ENCODE measurements at regions not wholly inside any gene's neighbourhood (a gene's known extent, or its start where the extent isn't known, plus 50 kb on each side); places are given as distances from the start of the nearest gene placed in this dataset.

DNA sequence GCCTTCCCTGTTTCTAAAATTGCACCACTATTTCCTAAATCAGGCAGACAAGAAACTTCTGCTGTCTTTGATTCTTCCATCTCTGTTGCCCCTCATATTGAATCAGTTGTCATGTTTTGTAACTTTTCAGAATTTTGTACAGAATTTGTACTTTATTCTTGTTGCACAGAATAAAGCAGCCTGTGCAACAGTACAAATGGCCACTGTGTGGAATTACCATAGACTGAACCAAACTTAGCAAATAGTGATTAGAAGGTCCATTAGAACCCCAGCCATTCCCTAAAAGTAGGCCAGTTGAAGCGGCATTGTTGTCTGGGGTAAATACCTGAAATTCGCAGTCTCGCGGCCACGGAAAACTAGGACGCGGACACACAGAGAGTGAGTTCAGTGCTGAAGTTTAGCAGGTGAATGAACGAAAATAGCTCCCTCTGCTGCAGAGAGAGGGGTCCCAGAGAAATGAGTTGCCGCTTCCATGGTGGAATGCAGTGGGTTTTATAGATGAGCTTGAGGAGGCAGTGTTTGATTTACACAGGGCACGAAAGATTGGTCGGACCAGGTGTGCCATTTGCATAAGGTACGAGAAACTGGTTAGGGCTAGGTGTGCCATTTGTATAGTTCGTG, 71.8 kb downstream of the C4orf33 start:
- H3K4me1 ChIP-seq (ENCODE audit: control insufficient read depth, insufficient read depth, low read length), result no peaks in the 10 kb centered on the region
- H3K4me3 ChIP-seq (ENCODE audit: low read depth, low read length), result no peak overlapping the region
- TF ChIP-seq ZNF600 (tag by site-specific recombination; IDR thresholded peaks at IDR 0.05) (no peak), AEBP2 (tag by site-specific recombination; IDR thresholded peaks at IDR 0.05; ENCODE audit: borderline replicate concordance) (no peak), OVOL3 (tag by site-specific recombination; IDR thresholded peaks at IDR 0.05) (no peak), ZNF133 (tag by site-specific recombination; IDR thresholded peaks at IDR 0.05) (no peak), MZF1 (tag by site-specific recombination; IDR thresholded peaks at IDR 0.05; ENCODE audit: borderline replicate concordance) (no peak), ZNF223 (tag by site-specific recombination; IDR thresholded peaks at IDR 0.05) (no peak)
- TF ChIP-seq, protein P1, sequence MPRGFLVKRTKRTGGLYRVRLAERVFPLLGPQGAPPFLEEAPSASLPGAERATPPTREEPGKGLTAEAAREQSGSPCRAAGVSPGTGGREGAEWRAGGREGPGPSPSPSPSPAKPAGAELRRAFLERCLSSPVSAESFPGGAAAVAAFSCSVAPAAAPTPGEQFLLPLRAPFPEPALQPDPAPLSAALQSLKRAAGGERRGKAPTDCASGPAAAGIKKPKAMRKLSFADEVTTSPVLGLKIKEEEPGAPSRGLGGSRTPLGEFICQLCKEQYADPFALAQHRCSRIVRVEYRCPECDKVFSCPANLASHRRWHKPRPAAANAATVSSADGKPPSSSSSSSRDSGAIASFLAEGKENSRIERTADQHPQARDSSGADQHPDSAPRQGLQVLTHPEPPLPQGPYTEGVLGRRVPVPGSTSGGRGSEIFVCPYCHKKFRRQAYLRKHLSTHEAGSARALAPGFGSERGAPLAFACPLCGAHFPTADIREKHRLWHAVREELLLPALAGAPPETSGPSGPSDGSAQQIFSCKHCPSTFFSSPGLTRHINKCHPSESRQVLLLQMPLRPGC (tag by site-specific recombination; IDR thresholded peaks at IDR 0.05), result no peak
- no peak overlapping the region for H3K27ac ChIP-seq (ENCODE audit: extremely low read depth, low read depth, low read length)
- H3K9me3 ChIP-seq (ENCODE audit: control insufficient read depth, insufficient read depth, low read depth, low read length), result no peaks in the 10 kb centered on the region
- no peaks in the 10 kb centered on the region for H3K36me3 ChIP-seq (ENCODE audit: control insufficient read depth in 2 of 2, insufficient read depth in 1 of 2, low read length in 2 of 2)
- ChIA-PET CTCF (no interaction called here), POLR2A (no interaction called here)

- no peak overlapping the region for H3K27ac ChIP-seq (ENCODE audit: extremely low read depth, low read depth, low read length)
- TF ChIP-seq ELK4 (IDR thresholded peaks at IDR 0.05; ENCODE audit: borderline replicate concordance, low read depth, low read length) (no peak), ZNF645 (tag by site-specific recombination; IDR thresholded peaks at IDR 0.05) (no peak), ZNF600 (tag by site-specific recombination; IDR thresholded peaks at IDR 0.05) (no peak), ZNF707 (tag by site-specific recombination; IDR thresholded peaks at IDR 0.05) (no peak), ZNF2 (tag by site-specific recombination; IDR thresholded peaks at IDR 0.05) (no peak), ZNF555 (tag by site-specific recombination; conservative IDR thresholded peaks at IDR 0.05) (no peak), ZNF24 (tag by site-specific recombination; IDR thresholded peaks at IDR 0.05) (no peak), ZNF175 (tag by site-specific recombination; IDR thresholded peaks at IDR 0.05) (no peak), ZNF266 (tag by site-specific recombination; IDR thresholded peaks at IDR 0.05; ENCODE audit: low read depth) (no peak), ZNF391 (tag by site-specific recombination; IDR thresholded peaks at IDR 0.05; ENCODE audit: borderline replicate concordance, low read depth) (no peak)
- TF ChIP-seq, protein P2, sequence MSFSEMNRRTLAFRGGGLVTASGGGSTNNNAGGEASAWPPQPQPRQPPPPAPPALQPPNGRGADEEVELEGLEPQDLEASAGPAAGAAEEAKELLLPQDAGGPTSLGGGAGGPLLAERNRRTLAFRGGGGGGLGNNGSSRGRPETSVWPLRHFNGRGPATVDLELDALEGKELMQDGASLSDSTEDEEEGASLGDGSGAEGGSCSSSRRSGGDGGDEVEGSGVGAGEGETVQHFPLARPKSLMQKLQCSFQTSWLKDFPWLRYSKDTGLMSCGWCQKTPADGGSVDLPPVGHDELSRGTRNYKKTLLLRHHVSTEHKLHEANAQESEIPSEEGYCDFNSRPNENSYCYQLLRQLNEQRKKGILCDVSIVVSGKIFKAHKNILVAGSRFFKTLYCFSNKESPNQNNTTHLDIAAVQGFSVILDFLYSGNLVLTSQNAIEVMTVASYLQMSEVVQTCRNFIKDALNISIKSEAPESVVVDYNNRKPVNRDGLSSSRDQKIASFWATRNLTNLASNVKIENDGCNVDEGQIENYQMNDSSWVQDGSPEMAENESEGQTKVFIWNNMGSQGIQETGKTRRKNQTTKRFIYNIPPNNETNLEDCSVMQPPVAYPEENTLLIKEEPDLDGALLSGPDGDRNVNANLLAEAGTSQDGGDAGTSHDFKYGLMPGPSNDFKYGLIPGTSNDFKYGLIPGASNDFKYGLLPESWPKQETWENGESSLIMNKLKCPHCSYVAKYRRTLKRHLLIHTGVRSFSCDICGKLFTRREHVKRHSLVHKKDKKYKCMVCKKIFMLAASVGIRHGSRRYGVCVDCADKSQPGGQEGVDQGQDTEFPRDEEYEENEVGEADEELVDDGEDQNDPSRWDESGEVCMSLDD (tag by site-specific recombination; IDR thresholded peaks at IDR 0.05), result no peak
- H3K9me3 ChIP-seq (ENCODE audit: control insufficient read depth, insufficient read depth, low read depth, low read length), result no peaks in the 10 kb centered on the region
- no peaks in the 10 kb centered on the region for H3K36me3 ChIP-seq (ENCODE audit: control insufficient read depth in 2 of 2, insufficient read depth in 1 of 2, low read length in 2 of 2)
- H3K4me3 ChIP-seq (ENCODE audit: low read depth, low read length), result no peak overlapping the region
- POLR2A ChIA-PET, result no interaction called here
- CTCF ChIA-PET, result no interaction called here
- no peaks in the 10 kb centered on the region for H3K4me1 ChIP-seq (ENCODE audit: control insufficient read depth, insufficient read depth, low read length)
Measured at GRCh38 chr4:129172181-129172580, 76.2 kb downstream of the C4orf33 start.

Measured in HEK293 (cell line).